IMR-90 (cell line): ENCODE measurements at regions not wholly inside any gene's neighbourhood (a gene's known extent, or its start where the extent isn't known, plus 50 kb on each side); places are given as distances from the start of the nearest gene placed in this dataset.

Experiments used
- ATAC-seq: fragments of 200-7000 bp; cut with Tn5 transposase; 2 replicates; pipeline ENCODE4 v1.9.1; 2020; ENCODE audit warnings: low read depth, mild to moderate bottlenecking, moderate library complexity
- BruUV-seq: library from RNA; stranded (reverse); fragments of 400-500 nt; replicated peaks from 2 replicates; lab custom pipeline; 2021; lab: Mats Ljungman, UMichigan
- CTCF ChIA-PET: fragments of 300-600 bp; formaldehyde crosslinking; extraction: SDS; loops from one replicate; lab custom pipeline; 2021; ENCODE audit warnings: antibody characterized with exemption; lab: Yijun Ruan, JAX
- POLR2A ChIA-PET: fragments of 300-600 bp; sonication (Branson Sonifier 250); formaldehyde crosslinking; loops from one replicate; lab custom pipeline; 2022; ENCODE audit warnings: antibody characterized with exemption; ENCODE audit not compliant: unreplicated experiment; lab: Charles Lee
- DNase-seq: peaks from one replicate; pipeline ENCODE4 v3.0.0; 2013
- H2AFZ ChIP-seq: replicated peaks from 2 replicates; pipeline ENCODE3; 2013; ENCODE audit warnings: low read length, mild to moderate bottlenecking; ENCODE audit not compliant: poor library complexity
- H2AK5ac ChIP-seq: 2 replicates; pipeline ENCODE4 v1.6.1; 2013; ENCODE audit warnings: low read depth, low read length, inconsistent platforms
- H2AK9ac ChIP-seq: replicated peaks from 2 replicates; pipeline ENCODE3; 2013; ENCODE audit warnings: mild to moderate bottlenecking, low read depth, low read length, moderate library complexity; ENCODE audit not compliant: poor library complexity
- H2BK120ac ChIP-seq: 2 replicates; pipeline ENCODE4 v1.6.1; 2013; ENCODE audit warnings: low read depth, low read length, inconsistent platforms
- H2BK15ac ChIP-seq: 3 replicates; pipeline ENCODE4 v1.6.1; 2013; ENCODE audit warnings: low read depth, low read length, inconsistent platforms
- H2BK20ac ChIP-seq: 2 replicates; pipeline ENCODE4 v1.6.1; 2013; ENCODE audit warnings: low read depth, mild to moderate bottlenecking, inconsistent platforms, low read length, moderate library complexity
- H2BK5ac ChIP-seq: 2 replicates; pipeline ENCODE4 v1.6.1; 2013; ENCODE audit warnings: mild to moderate bottlenecking, low read depth, low read length, inconsistent platforms; ENCODE audit not compliant: poor library complexity, severe bottlenecking
- H3K14ac ChIP-seq: replicated peaks from 2 replicates; pipeline ENCODE4 v1.6.1; 2013; ENCODE audit warnings: low read depth, low read length, inconsistent platforms
- H3K18ac ChIP-seq: 2 replicates; pipeline ENCODE4 v1.6.1; 2013; ENCODE audit warnings: low read depth, low read length, control low read depth
- H3K23ac ChIP-seq: 2 replicates; pipeline ENCODE4 v1.6.1; 2013; ENCODE audit warnings: low read depth, low read length, inconsistent platforms
- H3K27ac ChIP-seq: 2 replicates; pipeline ENCODE4 v1.5.1; 2013; ENCODE audit warnings: mild to moderate bottlenecking, control low read depth, low read length; ENCODE audit not compliant: insufficient read depth
- H3K27me3 ChIP-seq: 2 replicates; pipeline ENCODE4 v1.6.1; 2013; ENCODE audit warnings: low read length; ENCODE audit not compliant: control insufficient read depth, insufficient read depth
- H3K36me3 ChIP-seq: 2 replicates; pipeline ENCODE4 v1.6.1; 2013; ENCODE audit warnings: low read length, mixed read lengths; ENCODE audit not compliant: control insufficient read depth, insufficient read depth
- H3K4ac ChIP-seq: 2 replicates; pipeline ENCODE4 v1.6.1; 2013; ENCODE audit warnings: low read depth, low read length, inconsistent platforms
- H3K4me1 ChIP-seq: 2 replicates; pipeline ENCODE4 v1.6.1; 2013; ENCODE audit warnings: low read length, mixed read lengths; ENCODE audit not compliant: control insufficient read depth, insufficient read depth
- H3K4me2 ChIP-seq: 2 replicates; pipeline ENCODE4 v1.6.1; 2013; ENCODE audit warnings: low read depth, mild to moderate bottlenecking, control low read depth, low read length, moderate library complexity
- H3K4me3 ChIP-seq: 2 replicates; pipeline ENCODE4 v1.5.1; 2013; ENCODE audit warnings: low read depth, mild to moderate bottlenecking, control low read depth, low read length, moderate library complexity; ENCODE audit not compliant: insufficient read depth
- H3K56ac ChIP-seq: 2 replicates; pipeline ENCODE4 v1.6.1; 2013; ENCODE audit warnings: low read length, inconsistent platforms; ENCODE audit not compliant: insufficient read depth; ENCODE audit errors: extremely low read depth
- H3K79me1 ChIP-seq, 2 experiments: 2 replicates each; pipeline ENCODE4 v1.6.1; 2013; ENCODE audit warnings: low read length in 2 of 2, inconsistent platforms in 1 of 2, low read depth in 1 of 2
- H3K9ac ChIP-seq: 2 replicates; pipeline ENCODE4 v1.6.1; 2013; ENCODE audit warnings: low read depth, low read length, control low read depth
- H3K9me1 ChIP-seq: 2 replicates; pipeline ENCODE4 v1.6.1; 2013; ENCODE audit warnings: low read length, inconsistent platforms; ENCODE audit not compliant: insufficient read depth
- H3K9me3 ChIP-seq: 2 replicates; pipeline ENCODE4 v1.6.1; 2013; ENCODE audit warnings: low read length; ENCODE audit not compliant: control insufficient read depth, insufficient read depth
- H4K20me1 ChIP-seq: 2 replicates; pipeline ENCODE4 v1.6.1; 2013; ENCODE audit warnings: low read length, inconsistent platforms; ENCODE audit not compliant: insufficient read depth
- H4K5ac ChIP-seq: 2 replicates; pipeline ENCODE4 v1.6.1; 2013; ENCODE audit warnings: mild to moderate bottlenecking, low read depth, low read length, control low read depth
- H4K8ac ChIP-seq, 2 experiments: 2 replicates each; pipeline ENCODE4 v1.6.1; 2013; ENCODE audit warnings: low read depth in 2 of 2, low read length in 2 of 2, control low read depth in 1 of 2, inconsistent platforms in 1 of 2
- H4K91ac ChIP-seq: 2 replicates; pipeline ENCODE4 v1.6.1; 2013; ENCODE audit warnings: low read depth, low read length, inconsistent platforms; ENCODE audit not compliant: insufficient read depth
- BHLHE40 ChIP-seq: fragments of 150-350 bp; IDR thresholded peaks from 2 replicates; pipeline ENCODE4 v1.6.1; 2016; ENCODE audit warnings: mild to moderate bottlenecking, low read depth, low read length
- CEBPB ChIP-seq: IDR thresholded peaks from 2 replicates; pipeline ENCODE4 v1.6.1; 2012; ENCODE audit warnings: low read depth, low read length, improper control_type of control experiment
- CHD1 ChIP-seq: IDR thresholded peaks from 2 replicates; pipeline ENCODE4 v1.6.1; 2012; ENCODE audit warnings: low read depth, low read length, improper control_type of control experiment
- CTCF ChIP-seq: conservative IDR thresholded peaks from 2 replicates; pipeline ENCODE4 v1.5.1; 2012; ENCODE audit warnings: mild to moderate bottlenecking, low read depth, low read length, improper control_type of control experiment
- ELK1 ChIP-seq: fragments of 150-350 bp; IDR thresholded peaks from 2 replicates; pipeline ENCODE4 v1.6.1; 2016; ENCODE audit warnings: low read depth, mild to moderate bottlenecking, low read length, moderate library complexity, borderline replicate concordance
- MAFK ChIP-seq: IDR thresholded peaks from 2 replicates; pipeline ENCODE4 v1.6.1; 2012; ENCODE audit warnings: low read depth, low read length, improper control_type of control experiment
- MAZ ChIP-seq: IDR thresholded peaks from 2 replicates; pipeline ENCODE4 v1.6.1; 2012; ENCODE audit warnings: low read depth, mild to moderate bottlenecking, low read length, improper control_type of control experiment, moderate library complexity, borderline replicate concordance
- MXI1 ChIP-seq: IDR thresholded peaks from 2 replicates; pipeline ENCODE4 v1.6.1; 2012; ENCODE audit warnings: low read depth, mild to moderate bottlenecking, low read length, moderate library complexity, borderline replicate concordance
- NFE2L2 ChIP-seq: fragments of 150-350 bp; IDR thresholded peaks from 2 replicates; pipeline ENCODE4 v1.6.1; 2016; ENCODE audit warnings: low read depth, mild to moderate bottlenecking, low read length
- POLR2A ChIP-seq: IDR thresholded peaks from 2 replicates; pipeline ENCODE4 v1.6.1; 2012; ENCODE audit warnings: mild to moderate bottlenecking, low read depth, low read length
- RAD21 ChIP-seq: IDR thresholded peaks from 2 replicates; pipeline ENCODE4 v1.6.1; 2012; ENCODE audit warnings: low read length, improper control_type of control experiment
- RCOR1 ChIP-seq: IDR thresholded peaks from 2 replicates; pipeline ENCODE4 v1.6.1; 2012; ENCODE audit warnings: mild to moderate bottlenecking, low read length, improper control_type of control experiment; ENCODE audit not compliant: insufficient replicate concordance
- RFX5 ChIP-seq: IDR thresholded peaks from 2 replicates; pipeline ENCODE4 v1.8.0; 2012; ENCODE audit warnings: low read depth, mild to moderate bottlenecking, low read length, moderate library complexity
- USF2 ChIP-seq: fragments of 150-350 bp; IDR thresholded peaks from 2 replicates; pipeline ENCODE4 v1.6.1; 2017; ENCODE audit warnings: mild to moderate bottlenecking, antibody characterized with exemption, low read length, low read depth
- WGBS, 2 experiments: methylation state at CpG; one replicate each; pipeline versions ENCODE4 v1.1.5 to v1.1.7; 2013; ENCODE audit warnings: missing lambda C conversion rate in 2 of 2; ENCODE audit not compliant: insufficient read length in 1 of 2; ENCODE audit errors: extremely low coverage in 2 of 2; 5-methylcytosine and 5-hydroxymethylcytosine counted together
- dilution Hi-C: fragments of 300-500 bp; cut with HindIII; formaldehyde crosslinking; loops from one replicate; pipeline ENCODE4 v1.14.3; 2018; ENCODE audit warnings: low sequenced_read_pairs; ENCODE audit not compliant: unreplicated experiment
- in situ Hi-C: fragments of 300-500 bp; cut with MboI; formaldehyde crosslinking; loops from 3 replicates; pipeline ENCODE4 v1.14.3; 2019; ENCODE audit warnings: low sequenced_read_pairs, inconsistent platforms, mixed read lengths
- intact Hi-C: fragments of 100-400 bp; cut with micrococcal nuclease; formaldehyde crosslinking; loops from 2 replicates; pipeline ENCODE4 v1.10.0; 2022

- in situ Hi-C loops: no loop called here
- dilution Hi-C loops: no loop called here
Measured at GRCh38 chr14:25371068-25371467, 321.1 kb upstream of the STXBP6 start.

More at GRCh38 chr14:25371068-25371467, 321.1 kb upstream of the STXBP6 start:
- TF ChIP-seq USF2 (no peak), POLR2A (no peak), ELK1 (no peak), BHLHE40 (no peak), NFE2L2 (no peak), RCOR1 (no peak), CTCF (no peak), RAD21 (no peak), MAFK (no peak), CEBPB (no peak), CHD1 (no peak), MAZ (no peak), RFX5 (no peak), MXI1 (no peak)
- no peak overlapping the region for H2AK9ac ChIP-seq
- no peaks in the 10 kb centered on the region for H3K9me1 ChIP-seq
- no peak overlapping the region for H2BK15ac ChIP-seq
- no peak overlapping the region for H3K18ac ChIP-seq
- H3K23ac ChIP-seq: no peak overlapping the region
- H4K91ac ChIP-seq: no peak overlapping the region
- 50% methylated on average over 1 of the region's 1 CpG; no CpG with 5 or more reads in 1 of the 2 experiments for WGBS, 2 experiments
- H4K5ac ChIP-seq: no peak overlapping the region
- H3K36me3 ChIP-seq: no peaks in the 10 kb centered on the region
- CTCF ChIA-PET: no interaction called here
- no peak overlapping the region for H4K8ac ChIP-seq
- H4K20me1 ChIP-seq: no peaks in the 10 kb centered on the region
- POLR2A ChIA-PET: no interaction called here
- H3K9me3 ChIP-seq: peaks cover 7% of the 10 kb centered on the region
- no peak overlapping the region for H3K27ac ChIP-seq
- H2BK5ac ChIP-seq: no peak overlapping the region
- no peak overlapping the region for H2BK120ac ChIP-seq
- no peak overlapping the region for H3K4me2 ChIP-seq
- no peak overlapping the region for H3K14ac ChIP-seq
- H3K4me3 ChIP-seq: no peak overlapping the region
- no peaks in the 10 kb centered on the region for H3K27me3 ChIP-seq
- no TSS peak for BruUV-seq
- H2AK5ac ChIP-seq: no peak overlapping the region
- H3K79me1 ChIP-seq: no peaks in the 10 kb centered on the region
- no peak overlapping the region for H2AFZ ChIP-seq
- no peaks in the 10 kb centered on the region for H3K4me1 ChIP-seq
- DNase-seq (no peak), ATAC-seq (no peak)
- no peak overlapping the region for H3K9ac ChIP-seq
- intact Hi-C loops: no loop called here
- H2BK20ac ChIP-seq: no peak overlapping the region
- H3K4ac ChIP-seq: no peak overlapping the region
- H3K56ac ChIP-seq: no peak overlapping the region
